ENCODE measurements at regions not wholly inside any gene's neighbourhood (a gene's known extent, or its start where the extent isn't known, plus 50 kb on each side); places are given as distances from the start of the nearest gene placed in this dataset.

GRCh38 chr10:29720149-29720548 is 85.4 kb upstream of the SVIL start:
- H3K27me3 ChIP-seq (ENCODE audit: control insufficient read depth, insufficient read depth, low read length) = no peaks in the 10 kb centered on the region
- no peaks in the 10 kb centered on the region for H3K36me3 ChIP-seq (ENCODE audit: control insufficient read depth, insufficient read depth, low read length)

GRCh38 chr10:29719281-29719675 is 84.5 kb upstream of the SVIL start:
- H3K4me1 ChIP-seq (ENCODE audit: control insufficient read depth, insufficient read depth, low read length) = no peaks in the 10 kb centered on the region
- H3K36me3 ChIP-seq (ENCODE audit: control insufficient read depth, insufficient read depth, low read length) = no peaks in the 10 kb centered on the region
- H3K4me3 ChIP-seq (ENCODE audit: low read depth, low read length) = no peak overlapping the region
- no peak overlapping the region for H3K9ac ChIP-seq (ENCODE audit: low read length)
- H3K27ac ChIP-seq (ENCODE audit: low read depth, low read length) = no peak overlapping the region
- H3K27me3 ChIP-seq (ENCODE audit: control insufficient read depth, insufficient read depth, low read length) = no peaks in the 10 kb centered on the region
- H3K9me3 ChIP-seq (ENCODE audit: control insufficient read depth, insufficient read depth, low read depth, low read length) = peaks cover 23% of the 10 kb centered on the region

More at GRCh38 chr10:29720149-29720548, 85.4 kb upstream of the SVIL start:
- H3K4me1 ChIP-seq (ENCODE audit: control insufficient read depth, insufficient read depth, low read length) = peaks cover under 1% of the 10 kb centered on the region; the same call in 1 of the 2 replicates
- H3K4me3 ChIP-seq (ENCODE audit: low read depth, low read length) = no peak overlapping the region
- H3K9ac ChIP-seq (ENCODE audit: low read length) = no peak overlapping the region
- H3K9me3 ChIP-seq (ENCODE audit: control insufficient read depth, insufficient read depth, low read depth, low read length) = peaks cover 23% of the 10 kb centered on the region
- H3K27ac ChIP-seq (ENCODE audit: low read depth, low read length) = no peak overlapping the region

- Histone ChIP-seq H3K9ac (ENCODE audit: low read length) (no peak overlapping the region), H3K27me3 (ENCODE audit: control insufficient read depth, insufficient read depth, low read length) (no peaks in the 10 kb centered on the region), H3K4me1 (ENCODE audit: control insufficient read depth, insufficient read depth, low read length) (peaks cover 8% of the 10 kb centered on the region), H3K36me3 (ENCODE audit: control insufficient read depth, insufficient read depth, low read length) (no peaks in the 10 kb centered on the region), H3K27ac (ENCODE audit: low read depth, low read length) (no peak overlapping the region), H3K9me3 (ENCODE audit: control insufficient read depth, insufficient read depth, low read depth, low read length) (peaks cover 16% of the 10 kb centered on the region), H3K4me3 (ENCODE audit: low read depth, low read length) (no peak overlapping the region)
Measured at GRCh38 chr10:29715296-29715695, 80.5 kb upstream of the SVIL start.

GRCh38 chr10:29714096-29714874 is 79.5 kb upstream of the SVIL start:
- peaks cover 8% of the 10 kb centered on the region; the same call in 1 of the 2 replicates for H3K9me3 ChIP-seq (ENCODE audit: control insufficient read depth, insufficient read depth, low read depth, low read length)
- H3K27ac ChIP-seq (ENCODE audit: low read depth, low read length) = no peak overlapping the region

GRCh38 chr10:29713450-29713849 is 78.7 kb upstream of the SVIL start:
- H3K36me3 ChIP-seq (ENCODE audit: control insufficient read depth, insufficient read depth, low read length) = peaks cover 2% of the 10 kb centered on the region; the same call in 1 of the 2 replicates
- H3K9ac ChIP-seq (ENCODE audit: low read length) = no peak overlapping the region
- no peak overlapping the region for H3K4me3 ChIP-seq (ENCODE audit: low read depth, low read length)
- H3K4me1 ChIP-seq (ENCODE audit: control insufficient read depth, insufficient read depth, low read length) = peaks cover 16% of the 10 kb centered on the region
- no peak overlapping the region for H3K27ac ChIP-seq (ENCODE audit: low read depth, low read length)
- no peaks in the 10 kb centered on the region for H3K27me3 ChIP-seq (ENCODE audit: control insufficient read depth, insufficient read depth, low read length)
- peaks cover 2% of the 10 kb centered on the region; the same call in 1 of the 2 replicates for H3K9me3 ChIP-seq (ENCODE audit: control insufficient read depth, insufficient read depth, low read depth, low read length)

More at GRCh38 chr10:29714096-29714874, 79.5 kb upstream of the SVIL start:
- Histone ChIP-seq H3K4me1 (ENCODE audit: control insufficient read depth, insufficient read depth, low read length) (peaks cover 14% of the 10 kb centered on the region), H3K27me3 (ENCODE audit: control insufficient read depth, insufficient read depth, low read length) (no peaks in the 10 kb centered on the region), H3K36me3 (ENCODE audit: control insufficient read depth, insufficient read depth, low read length) (peaks cover under 1% of the 10 kb centered on the region; the same call in 1 of the 2 replicates), H3K9ac (ENCODE audit: low read length) (no peak overlapping the region), H3K4me3 (ENCODE audit: low read depth, low read length) (no peak overlapping the region)

GRCh38 chr10:29712108-29712507 is 77.3 kb upstream of the SVIL start:
- no peak overlapping the region for H3K4me3 ChIP-seq (ENCODE audit: low read depth, low read length)
- H3K27me3 ChIP-seq (ENCODE audit: control insufficient read depth, insufficient read depth, low read length) = no peaks in the 10 kb centered on the region
- H3K36me3 ChIP-seq (ENCODE audit: control insufficient read depth, insufficient read depth, low read length) = peaks cover 2% of the 10 kb centered on the region; the same call in 1 of the 2 replicates
- no peak overlapping the region for H3K27ac ChIP-seq (ENCODE audit: low read depth, low read length)
- no peak overlapping the region for H3K9ac ChIP-seq (ENCODE audit: low read length)
- no peaks in the 10 kb centered on the region for H3K9me3 ChIP-seq (ENCODE audit: control insufficient read depth, insufficient read depth, low read depth, low read length)
- H3K4me1 ChIP-seq (ENCODE audit: control insufficient read depth, insufficient read depth, low read length) = peaks cover 16% of the 10 kb centered on the region

GRCh38 chr10:29710128-29710527 is 75.4 kb upstream of the SVIL start:
- H3K9me3 ChIP-seq (ENCODE audit: control insufficient read depth, insufficient read depth, low read depth, low read length) = no peaks in the 10 kb centered on the region
- no peak overlapping the region for H3K9ac ChIP-seq (ENCODE audit: low read length)
- peaks cover 16% of the 10 kb centered on the region for H3K4me1 ChIP-seq (ENCODE audit: control insufficient read depth, insufficient read depth, low read length)
- no peaks in the 10 kb centered on the region for H3K27me3 ChIP-seq (ENCODE audit: control insufficient read depth, insufficient read depth, low read length)
- H3K27ac ChIP-seq (ENCODE audit: low read depth, low read length) = no peak overlapping the region
- H3K4me3 ChIP-seq (ENCODE audit: low read depth, low read length) = no peak overlapping the region
- H3K36me3 ChIP-seq (ENCODE audit: control insufficient read depth, insufficient read depth, low read length) = peaks cover 2% of the 10 kb centered on the region; the same call in 1 of the 2 replicates

- Histone ChIP-seq H3K4me3 (ENCODE audit: low read depth, low read length) (no peak overlapping the region), H3K27ac (ENCODE audit: low read depth, low read length) (no peak overlapping the region), H3K9ac (ENCODE audit: low read length) (no peak overlapping the region), H3K9me3 (ENCODE audit: control insufficient read depth, insufficient read depth, low read depth, low read length) (no peaks in the 10 kb centered on the region), H3K27me3 (ENCODE audit: control insufficient read depth, insufficient read depth, low read length) (no peaks in the 10 kb centered on the region), H3K4me1 (ENCODE audit: control insufficient read depth, insufficient read depth, low read length) (peaks cover 16% of the 10 kb centered on the region), H3K36me3 (ENCODE audit: control insufficient read depth, insufficient read depth, low read length) (peaks cover 2% of the 10 kb centered on the region; the same call in 1 of the 2 replicates)
Measured at GRCh38 chr10:29709484-29710002, 74.8 kb upstream of the SVIL start.

GRCh38 chr10:29703271-29703670 is 68.5 kb upstream of the SVIL start:
- peaks cover 5% of the 10 kb centered on the region; the same call in 1 of the 2 replicates for H3K4me1 ChIP-seq (ENCODE audit: control insufficient read depth, insufficient read depth, low read length)

GRCh38 chr10:29702273-29703164 is 67.7 kb upstream of the SVIL start:
- Histone ChIP-seq H3K9ac (ENCODE audit: low read length) (no peak overlapping the region), H3K4me1 (ENCODE audit: control insufficient read depth, insufficient read depth, low read length) (peaks cover 5% of the 10 kb centered on the region; the same call in 1 of the 2 replicates), H3K36me3 (ENCODE audit: control insufficient read depth, insufficient read depth, low read length) (no peaks in the 10 kb centered on the region; the same call in 1 of the 2 replicates), H3K9me3 (ENCODE audit: control insufficient read depth, insufficient read depth, low read depth, low read length) (no peaks in the 10 kb centered on the region), H3K4me3 (ENCODE audit: low read depth, low read length) (no peak overlapping the region), H3K27me3 (ENCODE audit: control insufficient read depth, insufficient read depth, low read length) (no peaks in the 10 kb centered on the region), H3K27ac (ENCODE audit: low read depth, low read length) (no peak overlapping the region)

More at GRCh38 chr10:29703271-29703670, 68.5 kb upstream of the SVIL start:
- Histone ChIP-seq H3K27ac (ENCODE audit: low read depth, low read length) (no peak overlapping the region), H3K4me3 (ENCODE audit: low read depth, low read length) (no peak overlapping the region), H3K9me3 (ENCODE audit: control insufficient read depth, insufficient read depth, low read depth, low read length) (no peaks in the 10 kb centered on the region), H3K36me3 (ENCODE audit: control insufficient read depth, insufficient read depth, low read length) (no peaks in the 10 kb centered on the region; the same call in 1 of the 2 replicates), H3K9ac (ENCODE audit: low read length) (no peak overlapping the region), H3K27me3 (ENCODE audit: control insufficient read depth, insufficient read depth, low read length) (no peaks in the 10 kb centered on the region)

Measured in HUES6 (cell line).